Esophagus muscularis mucosa (tissue), 4 donors: ENCODE measurements at regions not wholly inside any gene's neighbourhood (a gene's known extent, or its start where the extent isn't known, plus 50 kb on each side); places are given as distances from the start of the nearest gene placed in this dataset.
A peak's percentile ranks its signal among the peaks of the same experiment; 100 is the strongest.

ENCODE experiments used
- DNase-seq: peaks from one replicate; pipeline ENCODE4 v3.0.0-alpha.2; 2017; ENCODE audit errors: extremely low spot score
- H3K27ac ChIP-seq, 4 donors: fragments of 200-600 bp; sonication (generic); replicated peaks in 1 of 4; 1 replicate in 3 of 4; 2 replicates in 1 of 4; pipeline ENCODE4 v1.5.1; 2016 to 2019; ENCODE audit warnings: mild to moderate bottlenecking in 1 of 4
- H3K27me3 ChIP-seq, 4 donors: fragments of 200-600 bp; sonication (generic); one replicate each; pipeline versions ENCODE4 v1.5.1 to v1.6.0; 2016 to 2019
- H3K36me3 ChIP-seq, 4 donors: fragments of 200-600 bp; sonication (generic); one replicate each; pipeline ENCODE4 v1.5.1; 2016 to 2019
- H3K4me1 ChIP-seq, 4 donors: fragments of 200-600 bp; sonication (generic); one replicate each; pipeline ENCODE4 v1.5.1; 2016 to 2019
- H3K4me3 ChIP-seq, 4 donors: fragments of 200-600 bp; sonication (generic); 1 replicate in 2 of 4; 2 replicates in 2 of 4; pipeline ENCODE4 v1.5.1; 2016 to 2019; ENCODE audit warnings: mild to moderate bottlenecking in 4 of 4, moderate library complexity in 1 of 4
- H3K9me3 ChIP-seq, 4 donors: fragments of 200-600 bp; sonication (generic); 1 replicate in 3 of 4; 2 replicates in 1 of 4; pipeline ENCODE4 v1.5.1; 2016 to 2019
- CTCF ChIP-seq, 3 experiments: fragments of 200-600 bp in 2 of 3; fragments of 450-650 bp in 1 of 3; sonication (generic) in 2 of 3; IDR thresholded peaks; one replicate each; pipeline ENCODE4 v1.5.1; 2017 to 2019; ENCODE audit warnings: antibody characterized with exemption in 3 of 3, mild to moderate bottlenecking in 2 of 3, moderate library complexity in 1 of 3
- EP300 ChIP-seq: sonication (generic); formaldehyde crosslinking; IDR thresholded peaks from one replicate; pipeline ENCODE4 v1.6.1; 2017; ENCODE audit warnings: antibody characterized with exemption
- POLR2A ChIP-seq: fragments of 450-650 bp; IDR thresholded peaks from one replicate; pipeline ENCODE4 v1.6.1; 2017; ENCODE audit warnings: antibody characterized with exemption, moderate library complexity, mild to moderate bottlenecking, low read depth
- POLR2AphosphoS5 ChIP-seq, 2 donors: sonication (generic); formaldehyde crosslinking; IDR thresholded peaks; one replicate each; pipeline ENCODE4 v1.6.1; 2017; ENCODE audit warnings: antibody characterized with exemption in 2 of 2
- WGBS: methylation state at CpG from one replicate; pipeline ENCODE4 v1.1.5; 2018; 5-methylcytosine and 5-hydroxymethylcytosine counted together
- intact Hi-C: fragments of 100-400 bp; cut with DNase I; formaldehyde crosslinking; loops from one replicate; pipeline ENCODE4 v1.15.1; 2023

- Histone ChIP-seq H3K4me1 (peaks cover 0 to 11% (median 6%) of the 10 kb centered on the region in 4 donors), H3K36me3 (no peaks in the 10 kb centered on the region), H3K27me3 (no peaks in the 10 kb centered on the region), H3K4me3 (no peak overlapping the region), H3K27ac (no peak overlapping the region), H3K9me3 (peaks cover 0 to 6% (median 0%) of the 10 kb centered on the region in 4 donors)
- TF ChIP-seq CTCF (IDR thresholded peaks at IDR 0.05) = no peak
- no peak for TF ChIP-seq EP300
- no peak for TF ChIP-seq POLR2A
- TF ChIP-seq POLR2AphosphoS5 (IDR thresholded peaks at IDR 0.05) = no peak
- intact Hi-C loops = no loop called here
- peak; percentile 83 for DNase-seq
- WGBS = 95% methylated on average over 4 of the region's 4 CpGs
Measured at GRCh38 chr9:91067306-91067860, 265.8 kb downstream of the SYK start.

GRCh38 chr9:91071184-91071990, 269.8 kb downstream of the SYK start:
- H3K27ac ChIP-seq = no peak overlapping the region
- no peaks in the 10 kb centered on the region for H3K36me3 ChIP-seq
- TF ChIP-seq EP300 = no peak
- intact Hi-C loops = no loop called here
- peak; percentile 83 for DNase-seq
- no peak overlapping the region for H3K4me3 ChIP-seq
- H3K27me3 ChIP-seq = no peaks in the 10 kb centered on the region
- peaks cover 5 to 19% (median 13%) of the 10 kb centered on the region in 4 donors for H3K4me1 ChIP-seq
- 85% methylated on average over 12 of the region's 17 CpGs for WGBS
- peaks cover 0 to 6% (median 0%) of the 10 kb centered on the region in 4 donors for H3K9me3 ChIP-seq

- peaks cover 0 to 6% (median 0%) of the 10 kb centered on the region in 4 donors for H3K9me3 ChIP-seq
Measured at GRCh38 chr9:91073049-91073810, 271.6 kb downstream of the SYK start.

GRCh38 chr9:91073811-91074771, 272.5 kb downstream of the SYK start:
- intact Hi-C loops = no loop called here
- peaks cover 0 to 3% (median 0%) of the 10 kb centered on the region in 4 donors for H3K9me3 ChIP-seq
- H3K4me3 ChIP-seq = no peak overlapping the region
- H3K4me1 ChIP-seq = peaks cover 5 to 19% (median 13%) of the 10 kb centered on the region in 4 donors
- H3K27ac ChIP-seq = no peak overlapping the region
- peak; percentile 86 for DNase-seq
- no peak for TF ChIP-seq CTCF (IDR thresholded peaks at IDR 0.05)
- TF ChIP-seq POLR2AphosphoS5 (IDR thresholded peaks at IDR 0.05) = no peak
- no peak for TF ChIP-seq POLR2A
- no peak for TF ChIP-seq EP300
- H3K27me3 ChIP-seq = no peaks in the 10 kb centered on the region
- H3K36me3 ChIP-seq = no peaks in the 10 kb centered on the region
- WGBS = 89% methylated on average over 14 of the region's 14 CpGs

More at GRCh38 chr9:91073049-91073810, 271.6 kb downstream of the SYK start:
- Histone ChIP-seq H3K36me3 (no peaks in the 10 kb centered on the region), H3K4me3 (no peak overlapping the region), H3K27me3 (no peaks in the 10 kb centered on the region), H3K27ac (no peak overlapping the region), H3K4me1 (peaks cover 5 to 19% (median 13%) of the 10 kb centered on the region in 4 donors)
- TF ChIP-seq CTCF (IDR thresholded peaks at IDR 0.05) = no peak
- no peak for TF ChIP-seq POLR2AphosphoS5 (IDR thresholded peaks at IDR 0.05)
- TF ChIP-seq POLR2A = no peak
- TF ChIP-seq EP300 = no peak
- WGBS = 90% methylated on average over 9 of the region's 10 CpGs
- intact Hi-C loops = no loop called here
- DNase-seq = peak; percentile 62
